OCI-LY7 (cell line): ENCODE measurements at regions not wholly inside any gene's neighbourhood (a gene's known extent, or its start where the extent isn't known, plus 50 kb on each side); places are given as distances from the start of the nearest gene placed in this dataset.
"Not testable (repeated sequence)": the region's sequence is repeated elsewhere in the genome, so short reads cannot be mapped to it uniquely, and the experiment has no call there.

Experiments
- BruUV-seq: library from RNA; stranded (reverse); fragments of 400-500 nt; replicated peaks from 2 replicates; lab custom pipeline; 2021; lab: Mats Ljungman, UMichigan
- CTCF ChIA-PET: fragments of 300-600 bp; sonication (Branson Sonifier 250); formaldehyde crosslinking; loops from one replicate; lab custom pipeline; 2022; ENCODE audit warnings: antibody characterized with exemption; ENCODE audit not compliant: unreplicated experiment; lab: Charles Lee
- POLR2A ChIA-PET: fragments of 300-600 bp; sonication (Branson Sonifier 250); formaldehyde crosslinking; loops from one replicate; lab custom pipeline; 2022; ENCODE audit warnings: antibody characterized with exemption; lab: Charles Lee
- DNase-seq: peaks from one replicate; pipeline ENCODE4 v3.0.0-alpha.2; 2015; ENCODE audit warnings: low spot score
- H2AFZ ChIP-seq: fragments of 200-600 bp; sonication (generic), shearing (Covaris generic); 2 replicates; pipeline ENCODE4 v1.6.1; 2014; ENCODE audit warnings: mild to moderate bottlenecking, antibody characterized with exemption, low read length, moderate library complexity
- H3K27ac ChIP-seq: fragments of 200-600 bp; sonication (generic); 2 replicates; pipeline ENCODE4 v1.5.1; 2014; ENCODE audit warnings: mixed run types, low read depth, mild to moderate bottlenecking, moderate library complexity, low read length, inconsistent platforms; ENCODE audit not compliant: poor library complexity, severe bottlenecking
- H3K36me3 ChIP-seq: fragments of 200-600 bp; sonication (generic); 2 replicates; pipeline ENCODE4 v1.6.1; 2014; ENCODE audit warnings: mild to moderate bottlenecking, antibody characterized with exemption, low read length, moderate library complexity, mixed read lengths; ENCODE audit not compliant: insufficient read depth
- H3K4me1 ChIP-seq: fragments of 200-600 bp; sonication (generic); 2 replicates; pipeline ENCODE4 v1.5.1; 2014; ENCODE audit warnings: mild to moderate bottlenecking, low read length; ENCODE audit not compliant: insufficient read depth, poor library complexity, severe bottlenecking
- H3K4me2 ChIP-seq: fragments of 200-600 bp; sonication (generic); 2 replicates; pipeline ENCODE4 v1.6.1; 2014; ENCODE audit warnings: mild to moderate bottlenecking, low read length
- H3K4me3 ChIP-seq: fragments of 200-600 bp; sonication (generic); 2 replicates; pipeline ENCODE4 v1.5.1; 2014; ENCODE audit warnings: mild to moderate bottlenecking, low read depth, low read length; ENCODE audit not compliant: poor library complexity, severe bottlenecking
- H3K79me2 ChIP-seq: fragments of 200-600 bp; sonication (generic); 2 replicates; pipeline ENCODE4 v1.6.1; 2016; ENCODE audit warnings: low read depth, mild to moderate bottlenecking, low read length, moderate library complexity, mixed read lengths; ENCODE audit not compliant: insufficient read depth
- H3K9me2 ChIP-seq: fragments of 200-600 bp; sonication (generic); 2 replicates; pipeline ENCODE4 v1.6.1; 2016; ENCODE audit warnings: mild to moderate bottlenecking, low read length, mixed read lengths; ENCODE audit not compliant: insufficient read depth
- H3K9me3 ChIP-seq: fragments of 200-600 bp; sonication (generic); 2 replicates; pipeline ENCODE4 v1.6.1; 2014; ENCODE audit warnings: mild to moderate bottlenecking, mixed run types, low read length, mixed read lengths
- H4K20me1 ChIP-seq: fragments of 200-600 bp; sonication (generic); 2 replicates; pipeline ENCODE4 v1.6.1; 2014; ENCODE audit warnings: mild to moderate bottlenecking, antibody characterized with exemption, low read length, moderate library complexity, mixed read lengths; ENCODE audit not compliant: insufficient read depth
- EZH2phosphoT487 ChIP-seq: fragments of 200-600 bp; sonication (generic); IDR thresholded peaks from 2 replicates; pipeline ENCODE4 v1.6.1; 2018; ENCODE audit warnings: low read depth, borderline replicate concordance, mild to moderate bottlenecking, mixed run types, antibody characterized with exemption, low read length, moderate library complexity, mixed read lengths
- intact Hi-C: fragments of 100-400 bp; cut with micrococcal nuclease; formaldehyde crosslinking; loops from one replicate; pipeline ENCODE4 v1.10.0; 2022; ENCODE audit not compliant: unreplicated experiment
- TF ChIP-seq, protein P1 (sequence below): fragments of 200-600 bp; sonication (generic); conservative IDR thresholded peaks from 2 replicates; pipeline ENCODE4 v1.5.1; 2014; ENCODE audit warnings: mild to moderate bottlenecking, antibody characterized with exemption, low read length, moderate library complexity, mixed read lengths

DNA sequence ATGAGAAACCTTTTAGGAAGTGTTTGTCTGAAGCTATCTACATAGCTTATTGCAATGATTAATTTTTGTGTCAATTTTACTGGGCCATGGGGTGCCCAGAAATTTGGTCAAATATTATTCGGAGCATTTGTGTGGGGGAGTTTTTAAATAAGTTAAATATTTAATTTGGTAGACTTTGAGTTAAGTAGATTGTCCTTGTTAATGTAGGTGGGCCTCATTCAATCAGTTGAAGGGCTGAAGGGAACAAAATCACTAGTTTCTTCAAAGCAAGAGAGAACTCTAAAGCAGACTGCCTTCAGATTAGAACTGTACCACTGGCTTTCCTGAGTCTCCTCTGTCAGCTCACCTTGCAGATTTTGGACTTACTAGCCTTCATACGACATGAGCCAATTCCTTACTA, 1008.6 kb upstream of the ADAMTS5 start:
- TF ChIP-seq, protein P1, sequence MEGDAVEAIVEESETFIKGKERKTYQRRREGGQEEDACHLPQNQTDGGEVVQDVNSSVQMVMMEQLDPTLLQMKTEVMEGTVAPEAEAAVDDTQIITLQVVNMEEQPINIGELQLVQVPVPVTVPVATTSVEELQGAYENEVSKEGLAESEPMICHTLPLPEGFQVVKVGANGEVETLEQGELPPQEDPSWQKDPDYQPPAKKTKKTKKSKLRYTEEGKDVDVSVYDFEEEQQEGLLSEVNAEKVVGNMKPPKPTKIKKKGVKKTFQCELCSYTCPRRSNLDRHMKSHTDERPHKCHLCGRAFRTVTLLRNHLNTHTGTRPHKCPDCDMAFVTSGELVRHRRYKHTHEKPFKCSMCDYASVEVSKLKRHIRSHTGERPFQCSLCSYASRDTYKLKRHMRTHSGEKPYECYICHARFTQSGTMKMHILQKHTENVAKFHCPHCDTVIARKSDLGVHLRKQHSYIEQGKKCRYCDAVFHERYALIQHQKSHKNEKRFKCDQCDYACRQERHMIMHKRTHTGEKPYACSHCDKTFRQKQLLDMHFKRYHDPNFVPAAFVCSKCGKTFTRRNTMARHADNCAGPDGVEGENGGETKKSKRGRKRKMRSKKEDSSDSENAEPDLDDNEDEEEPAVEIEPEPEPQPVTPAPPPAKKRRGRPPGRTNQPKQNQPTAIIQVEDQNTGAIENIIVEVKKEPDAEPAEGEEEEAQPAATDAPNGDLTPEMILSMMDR, result no peak
- TF ChIP-seq EZH2phosphoT487, result no peak
- Histone ChIP-seq H3K9me2 (no peaks in the 10 kb centered on the region), H3K36me3 (no peaks in the 10 kb centered on the region), H3K27ac (no peak overlapping the region), H3K9me3 (no peaks in the 10 kb centered on the region), H2AFZ (no peak overlapping the region), H3K79me2 (no peaks in the 10 kb centered on the region), H4K20me1 (no peaks in the 10 kb centered on the region), H3K4me3 (no peak overlapping the region), H3K4me1 (no peaks in the 10 kb centered on the region), H3K4me2 (no peak overlapping the region)
- ChIA-PET POLR2A (no interaction called here), CTCF (no interaction called here)
- no peak for DNase-seq
- intact Hi-C loops, result no loop called here
- no TSS peak for BruUV-seq

DNA sequence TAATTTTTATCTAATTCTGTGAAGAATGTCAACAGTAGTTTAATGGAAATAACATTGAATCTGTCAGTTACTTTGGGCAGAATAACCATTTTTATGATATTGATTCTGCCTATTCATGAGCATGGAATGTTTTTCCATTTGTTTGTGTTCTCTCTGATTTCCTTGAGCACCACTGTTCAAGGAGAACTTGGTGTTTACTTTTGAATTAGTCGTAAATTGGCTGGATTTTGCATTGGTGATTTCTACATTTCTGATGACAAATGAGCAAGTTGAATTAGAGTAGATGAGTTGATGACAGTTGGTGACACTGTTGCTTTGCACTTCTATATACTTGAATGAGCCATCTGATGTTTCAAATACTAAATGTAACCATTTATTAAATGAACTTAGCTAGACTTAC, 1007.3 kb upstream of the ADAMTS5 start:
- H2AFZ ChIP-seq, H3K4me1 ChIP-seq, intact Hi-C loops, DNase-seq, H3K4me3 ChIP-seq, H4K20me1 ChIP-seq, H3K27ac ChIP-seq, H3K9me3 ChIP-seq, H3K9me2 ChIP-seq, H3K79me2 ChIP-seq, POLR2A ChIA-PET, H3K4me2 ChIP-seq, BruUV-seq, CTCF ChIA-PET, H3K36me3 ChIP-seq: not testable (repeated sequence)

DNA sequence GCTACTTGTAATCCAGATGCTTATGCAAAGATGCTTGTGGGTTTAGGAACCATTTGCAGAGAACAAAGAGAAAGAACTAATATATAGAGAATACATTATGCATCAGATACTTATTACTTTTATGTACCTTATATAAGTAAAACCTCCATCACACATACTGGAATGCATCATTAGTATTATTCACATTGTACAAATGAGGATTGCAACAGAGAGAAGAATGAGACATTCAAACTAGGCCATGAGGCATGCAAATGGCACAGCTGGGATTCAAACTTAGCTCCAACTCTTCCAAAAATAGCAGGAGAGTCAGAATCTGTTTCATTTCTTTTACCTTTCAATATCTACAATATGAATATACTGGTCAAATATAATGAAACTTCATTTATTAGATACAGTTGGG, 1001.4 kb upstream of the ADAMTS5 start:
- CTCF ChIA-PET, H3K4me2 ChIP-seq, BruUV-seq, H4K20me1 ChIP-seq, H3K27ac ChIP-seq, H3K4me1 ChIP-seq, intact Hi-C loops, DNase-seq, H3K36me3 ChIP-seq, H3K9me3 ChIP-seq, H3K79me2 ChIP-seq, H3K4me3 ChIP-seq, H3K9me2 ChIP-seq, H2AFZ ChIP-seq: not testable (repeated sequence)
- POLR2A ChIA-PET, result interaction anchor here (0.7 kb wide), 1 partner anchor 40 kb away, joined by 3 read pairs; no protein-coding TSS in a partner anchor

DNA sequence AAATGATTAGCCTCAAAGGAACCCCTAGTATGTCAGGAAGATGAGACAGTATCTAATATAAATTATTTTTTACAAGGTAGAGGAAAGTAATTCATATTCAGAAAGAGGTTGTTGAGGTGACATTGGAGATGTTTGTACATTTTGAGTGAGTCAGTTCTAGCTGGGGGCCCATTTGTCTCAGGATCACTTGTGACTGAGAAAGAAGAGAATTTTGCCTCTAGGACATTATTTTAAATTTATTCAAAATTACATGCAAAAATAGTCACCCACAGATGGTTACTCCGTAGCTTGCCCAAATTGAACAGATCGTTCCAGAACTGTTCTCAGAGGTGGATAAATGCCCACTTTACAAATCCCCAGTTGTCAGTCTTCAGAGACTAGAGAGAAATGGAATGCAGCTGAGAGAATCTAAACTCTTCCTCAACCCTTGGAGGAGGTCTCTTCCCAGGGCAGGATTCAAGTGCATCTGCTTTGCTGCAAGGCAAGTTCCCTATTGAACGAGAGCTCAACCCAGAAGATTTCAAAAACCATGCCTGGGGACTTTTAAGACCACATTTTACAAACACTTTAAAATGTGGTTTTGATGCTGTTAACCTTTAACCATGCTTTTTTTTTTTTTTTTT, 987.8 kb upstream of the ADAMTS5 start:
- Histone ChIP-seq H3K79me2 (no peaks in the 10 kb centered on the region), H3K4me2 (no peak overlapping the region), H3K9me2 (no peaks in the 10 kb centered on the region), H3K4me1 (no peaks in the 10 kb centered on the region), H4K20me1 (no peaks in the 10 kb centered on the region), H3K36me3 (no peaks in the 10 kb centered on the region), H3K9me3 (no peaks in the 10 kb centered on the region), H2AFZ (no peak overlapping the region), H3K27ac (no peak overlapping the region), H3K4me3 (no peak overlapping the region)
- intact Hi-C loops, result no loop called here
- no peak for DNase-seq
- ChIA-PET POLR2A (interaction anchor here (0.6 kb wide), 2 partner anchors 92 to 1360 kb away, joined by 3 read pairs; no protein-coding TSS in a partner anchor), CTCF (no interaction called here)
- no TSS peak for BruUV-seq
- no peak for TF ChIP-seq EZH2phosphoT487
- TF ChIP-seq, protein P1, result no peak
